DOHH2 (cell line): ENCODE measurements at regions not wholly inside any gene's neighbourhood (a gene's known extent, or its start where the extent isn't known, plus 50 kb on each side); places are given as distances from the start of the nearest gene placed in this dataset.

Source experiments
- H3F3A ChIP-seq: fragments of 200-600 bp; sonication (generic), shearing (Covaris generic); 2 replicates; pipeline ENCODE4 v1.6.0; 2016; ENCODE audit warnings: antibody characterized with exemption, mild to moderate bottlenecking; ENCODE audit not compliant: control insufficient read depth, insufficient read depth
- H3K27ac ChIP-seq: fragments of 200-600 bp; sonication (generic); 2 replicates; pipeline ENCODE4 v1.5.1; 2014; ENCODE audit warnings: low read depth, mild to moderate bottlenecking, low read length, moderate library complexity
- H3K27me3 ChIP-seq: fragments of 200-600 bp; sonication (generic); 2 replicates; pipeline ENCODE4 v1.6.1; 2014; ENCODE audit warnings: mild to moderate bottlenecking, low read length, mixed read lengths; ENCODE audit not compliant: control insufficient read depth
- H3K36me3 ChIP-seq: fragments of 200-600 bp; sonication (generic); 2 replicates; pipeline ENCODE4 v1.6.1; 2014; ENCODE audit warnings: mild to moderate bottlenecking, low read length, moderate library complexity, mixed read lengths; ENCODE audit not compliant: control insufficient read depth
- H3K4me1 ChIP-seq: fragments of 200-600 bp; sonication (generic); 2 replicates; pipeline ENCODE4 v1.6.1; 2014; ENCODE audit warnings: mild to moderate bottlenecking, low read length, mixed read lengths; ENCODE audit not compliant: control insufficient read depth
- H3K4me2 ChIP-seq: fragments of 200-600 bp; sonication (generic); 2 replicates; pipeline ENCODE4 v1.6.0; 2014; ENCODE audit warnings: mild to moderate bottlenecking, low read length, moderate library complexity
- H3K4me3 ChIP-seq: fragments of 200-600 bp; sonication (generic); 2 replicates; pipeline ENCODE4 v1.5.1; 2014; ENCODE audit warnings: mild to moderate bottlenecking, low read length, mixed read lengths
- H3K79me2 ChIP-seq: fragments of 200-600 bp; sonication (generic); 2 replicates; pipeline ENCODE4 v1.6.1; 2014; ENCODE audit warnings: mild to moderate bottlenecking, low read length, mixed read lengths; ENCODE audit not compliant: control insufficient read depth
- H3K9me2 ChIP-seq: fragments of 200-600 bp; sonication (generic); replicated peaks from 2 replicates; pipeline ENCODE4 v1.6.1; 2014; ENCODE audit warnings: mild to moderate bottlenecking, low read length, mixed read lengths; ENCODE audit not compliant: control insufficient read depth
- H3K9me3 ChIP-seq: fragments of 200-600 bp; sonication (generic); 2 replicates; pipeline ENCODE4 v1.6.1; 2014; ENCODE audit warnings: antibody characterized with exemption, low read length, mixed read lengths; ENCODE audit not compliant: control insufficient read depth, insufficient read depth
- H4K20me1 ChIP-seq: fragments of 200-600 bp; sonication (generic); 2 replicates; pipeline ENCODE4 v1.6.0; 2014; ENCODE audit warnings: low read depth, mild to moderate bottlenecking, antibody characterized with exemption, low read length, moderate library complexity; ENCODE audit not compliant: control insufficient read depth, insufficient read depth
- CTCF ChIP-seq: fragments of 200-600 bp; sonication (generic); IDR thresholded peaks from one replicate; pipeline ENCODE4 v1.5.1; 2014; ENCODE audit warnings: antibody characterized with exemption, mild to moderate bottlenecking, low read depth, low read length; ENCODE audit not compliant: poor library complexity, severe bottlenecking
- EZH2phosphoT487 ChIP-seq: fragments of 200-600 bp; sonication (generic); IDR thresholded peaks from 2 replicates; pipeline ENCODE4 v1.6.1; 2017; ENCODE audit warnings: borderline replicate concordance, mild to moderate bottlenecking, antibody characterized with exemption, low read length, moderate library complexity, mixed read lengths

GRCh38 chr6:134117409-134117808 lies 65.0 kb upstream of the SLC2A12 start:
- H3K9me3 ChIP-seq, result no peaks in the 10 kb centered on the region
- H3K4me1 ChIP-seq, result no peaks in the 10 kb centered on the region
- H3K4me3 ChIP-seq, result no peak overlapping the region
- no peaks in the 10 kb centered on the region for H3K79me2 ChIP-seq
- TF ChIP-seq CTCF (no peak), EZH2phosphoT487 (no peak)
- no peaks in the 10 kb centered on the region for H3F3A ChIP-seq
- H3K36me3 ChIP-seq, result no peaks in the 10 kb centered on the region
- no peaks in the 10 kb centered on the region for H3K9me2 ChIP-seq
- H3K27me3 ChIP-seq, result peaks cover 7% of the 10 kb centered on the region
- H4K20me1 ChIP-seq, result no peaks in the 10 kb centered on the region
- H3K4me2 ChIP-seq, result no peak overlapping the region
- H3K27ac ChIP-seq, result no peak overlapping the region

DNA sequence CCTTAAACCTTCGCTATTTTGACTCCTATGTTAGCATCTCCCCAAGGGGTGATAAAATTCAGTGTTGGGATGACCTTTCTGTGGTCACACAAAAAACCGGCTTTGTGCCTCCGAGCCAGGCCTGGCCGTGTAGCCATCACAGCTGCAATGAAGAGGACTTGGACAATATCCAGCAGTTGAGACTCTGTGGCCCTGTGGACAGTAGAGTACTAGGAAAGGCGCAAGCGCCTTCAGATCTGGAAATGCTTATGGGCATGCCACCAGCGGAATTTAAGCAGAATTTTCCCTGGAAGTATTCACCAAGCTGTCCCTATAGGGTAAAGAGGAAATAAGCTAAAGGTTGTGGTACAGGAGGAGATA lies 63.3 kb upstream of the SLC2A12 start:
- H4K20me1 ChIP-seq, result no peaks in the 10 kb centered on the region
- TF ChIP-seq CTCF, result no peak
- no peak for TF ChIP-seq EZH2phosphoT487

GRCh38 chr6:134114918-134115714 lies 62.7 kb upstream of the SLC2A12 start:
- Histone ChIP-seq H3F3A (no peaks in the 10 kb centered on the region), H3K27ac (no peak overlapping the region), H4K20me1 (no peaks in the 10 kb centered on the region), H3K79me2 (no peaks in the 10 kb centered on the region), H3K4me2 (no peak overlapping the region), H3K36me3 (no peaks in the 10 kb centered on the region), H3K9me3 (no peaks in the 10 kb centered on the region), H3K4me3 (no peak overlapping the region), H3K9me2 (no peaks in the 10 kb centered on the region), H3K27me3 (peaks cover 7% of the 10 kb centered on the region), H3K4me1 (no peaks in the 10 kb centered on the region)
- TF ChIP-seq EZH2phosphoT487 (no peak), CTCF (no peak)

More for the DNA sequence above, 63.3 kb upstream of the SLC2A12 start:
- H3K4me1 ChIP-seq, result no peaks in the 10 kb centered on the region
- no peak overlapping the region for H3K4me2 ChIP-seq
- H3K27me3 ChIP-seq, result peaks cover 7% of the 10 kb centered on the region
- H3K79me2 ChIP-seq, result no peaks in the 10 kb centered on the region
- H3K4me3 ChIP-seq, result no peak overlapping the region
- no peaks in the 10 kb centered on the region for H3F3A ChIP-seq
- no peaks in the 10 kb centered on the region for H3K36me3 ChIP-seq
- no peaks in the 10 kb centered on the region for H3K9me3 ChIP-seq
- no peak overlapping the region for H3K27ac ChIP-seq
- no peaks in the 10 kb centered on the region for H3K9me2 ChIP-seq
